ENCODE measurements at regions not wholly inside any gene's neighbourhood (a gene's known extent, or its start where the extent isn't known, plus 50 kb on each side); places are given as distances from the start of the nearest gene placed in this dataset.
"Not testable (repeated sequence)": the region's sequence is repeated elsewhere in the genome, so short reads cannot be mapped to it uniquely, and the experiment has no call there.

DNA sequence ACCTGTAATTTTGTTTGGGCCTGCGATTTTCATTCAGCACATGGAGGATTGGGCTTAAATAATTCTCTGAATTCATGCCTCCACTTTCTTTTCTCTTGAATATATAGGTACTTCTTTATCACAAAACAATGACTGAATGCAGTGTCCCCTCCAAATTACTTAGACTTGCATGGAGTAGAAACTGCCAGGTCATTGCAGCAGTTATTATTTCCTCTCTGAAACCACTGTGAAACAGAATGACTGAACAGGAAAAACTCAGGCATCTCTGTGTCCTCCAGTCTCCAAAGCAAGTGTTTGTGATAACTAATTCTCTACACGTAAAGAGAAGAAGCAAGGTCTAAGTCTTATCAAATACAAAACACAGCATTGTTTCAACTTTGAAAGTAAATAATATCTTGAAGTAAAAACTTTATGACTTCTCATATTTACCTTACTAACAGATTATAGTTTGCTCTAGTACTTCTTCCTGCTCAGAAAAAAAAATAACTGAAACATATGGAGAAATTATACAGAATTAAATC is 144.5 kb upstream of the DIAPH2 start:
- H3K27me3 ChIP-seq (replicated peaks), result no peaks in the 10 kb centered on the region
- no peak overlapping the region for H3K4me3 ChIP-seq (ENCODE audit: low read depth, low read length)
- in situ Hi-C loops (cut with HindIII; ENCODE audit: low pct_ligation_motif_present, low sequenced_read_pairs), result no loop called here
- TF ChIP-seq, protein P1, sequence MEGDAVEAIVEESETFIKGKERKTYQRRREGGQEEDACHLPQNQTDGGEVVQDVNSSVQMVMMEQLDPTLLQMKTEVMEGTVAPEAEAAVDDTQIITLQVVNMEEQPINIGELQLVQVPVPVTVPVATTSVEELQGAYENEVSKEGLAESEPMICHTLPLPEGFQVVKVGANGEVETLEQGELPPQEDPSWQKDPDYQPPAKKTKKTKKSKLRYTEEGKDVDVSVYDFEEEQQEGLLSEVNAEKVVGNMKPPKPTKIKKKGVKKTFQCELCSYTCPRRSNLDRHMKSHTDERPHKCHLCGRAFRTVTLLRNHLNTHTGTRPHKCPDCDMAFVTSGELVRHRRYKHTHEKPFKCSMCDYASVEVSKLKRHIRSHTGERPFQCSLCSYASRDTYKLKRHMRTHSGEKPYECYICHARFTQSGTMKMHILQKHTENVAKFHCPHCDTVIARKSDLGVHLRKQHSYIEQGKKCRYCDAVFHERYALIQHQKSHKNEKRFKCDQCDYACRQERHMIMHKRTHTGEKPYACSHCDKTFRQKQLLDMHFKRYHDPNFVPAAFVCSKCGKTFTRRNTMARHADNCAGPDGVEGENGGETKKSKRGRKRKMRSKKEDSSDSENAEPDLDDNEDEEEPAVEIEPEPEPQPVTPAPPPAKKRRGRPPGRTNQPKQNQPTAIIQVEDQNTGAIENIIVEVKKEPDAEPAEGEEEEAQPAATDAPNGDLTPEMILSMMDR (IDR thresholded peaks at IDR 0.05; ENCODE audit: low read depth, low read length, missing control alignments), result no peak
- no peak for DNase-seq
- no peak overlapping the region for H3K27ac ChIP-seq
- H3K36me3 ChIP-seq (replicated peaks), result no peaks in the 10 kb centered on the region

DNA sequence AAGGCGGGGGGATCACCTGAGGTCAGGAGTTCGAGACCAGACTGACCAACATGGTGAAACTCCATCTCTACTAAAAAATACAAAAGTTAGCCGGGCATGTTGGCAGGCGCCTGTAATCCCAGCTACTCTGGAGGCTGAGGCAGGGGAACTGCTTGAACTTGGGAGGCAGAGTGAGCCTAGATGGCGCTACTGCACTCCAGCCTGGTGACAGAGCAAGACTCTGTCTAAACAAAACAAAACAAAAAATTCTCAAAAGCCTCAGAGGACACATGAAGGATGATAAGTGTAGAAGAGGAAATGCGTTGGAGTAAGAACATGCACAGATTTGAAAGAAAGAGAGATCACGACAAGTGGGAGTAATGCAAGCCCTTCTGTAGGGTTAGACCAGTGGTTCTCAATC is 138.4 kb upstream of the DIAPH2 start:
- DNase-seq; in situ Hi-C loops (cut with HindIII; ENCODE audit: low pct_ligation_motif_present, low sequenced_read_pairs): not testable (repeated sequence)
- TF ChIP-seq, protein P1 (IDR thresholded peaks at IDR 0.05; ENCODE audit: low read depth, low read length, missing control alignments), result peak; percentile 19

DNA sequence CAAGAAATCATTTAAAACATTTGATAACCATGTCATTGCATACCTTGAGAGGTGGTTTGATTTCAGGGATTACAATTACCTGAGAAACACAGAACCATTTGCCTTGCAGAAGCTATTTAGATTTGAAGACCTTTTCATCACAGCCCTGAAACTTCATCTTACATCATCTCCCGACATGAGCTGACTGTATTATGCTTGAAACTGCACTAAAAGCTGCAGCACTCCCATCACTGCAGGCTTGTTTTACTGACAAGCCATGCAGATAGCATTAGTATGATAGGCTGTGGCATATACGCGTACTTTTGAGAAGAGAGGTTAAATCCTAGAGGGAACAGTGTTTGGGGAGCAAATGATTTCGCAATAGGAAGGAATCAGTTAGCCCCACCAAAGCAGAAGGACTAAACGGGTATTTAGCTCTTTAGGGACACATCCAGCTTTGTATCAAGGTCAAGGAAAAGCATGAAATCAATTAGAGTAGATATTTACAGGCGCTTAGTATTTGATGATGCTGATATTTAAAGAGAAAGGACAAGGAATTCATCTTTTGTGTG is 133.2 kb upstream of the DIAPH2 start:
- no peak overlapping the region for H3K4me3 ChIP-seq (ENCODE audit: low read depth, low read length)
- no peak overlapping the region for H3K27ac ChIP-seq
- DNase-seq, result no peak
- H3K36me3 ChIP-seq (replicated peaks), result no peaks in the 10 kb centered on the region
- TF ChIP-seq, protein P1 (IDR thresholded peaks at IDR 0.05; ENCODE audit: low read depth, low read length, missing control alignments), result no peak
- H3K27me3 ChIP-seq (replicated peaks), result no peaks in the 10 kb centered on the region
- in situ Hi-C loops (cut with HindIII; ENCODE audit: low pct_ligation_motif_present, low sequenced_read_pairs), result no loop called here

More for the DNA sequence above, 138.4 kb upstream of the DIAPH2 start:
- H3K36me3 ChIP-seq (replicated peaks); H3K27ac ChIP-seq; H3K27me3 ChIP-seq (replicated peaks); H3K4me3 ChIP-seq (ENCODE audit: low read depth, low read length): not testable (repeated sequence)

DNA sequence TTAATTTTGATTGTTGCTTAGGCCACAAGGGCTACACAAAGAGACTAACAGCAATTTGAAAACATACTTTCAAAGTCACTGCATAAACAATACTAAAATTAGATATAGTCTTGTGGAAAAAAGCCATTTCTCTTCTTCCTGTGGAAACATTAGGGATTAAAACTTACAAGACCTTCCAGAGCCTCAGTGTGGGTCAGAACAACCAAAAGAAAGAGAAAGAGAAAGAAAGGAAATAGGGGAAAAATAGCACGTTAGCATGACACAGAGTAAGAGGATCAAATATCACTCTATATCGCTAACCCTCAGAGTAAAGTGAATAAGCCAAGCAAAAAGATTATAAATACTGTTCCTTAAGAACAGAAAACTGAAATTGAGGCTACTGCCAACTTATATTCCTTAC is 127.8 kb upstream of the DIAPH2 start:
- in situ Hi-C loops (cut with HindIII; ENCODE audit: low pct_ligation_motif_present, low sequenced_read_pairs), result no loop called here
- H3K36me3 ChIP-seq (replicated peaks), result no peaks in the 10 kb centered on the region
- H3K27me3 ChIP-seq (replicated peaks), result no peaks in the 10 kb centered on the region
- DNase-seq, result no peak
- H3K4me3 ChIP-seq (ENCODE audit: low read depth, low read length), result no peak overlapping the region
- TF ChIP-seq, protein P1 (IDR thresholded peaks at IDR 0.05; ENCODE audit: low read depth, low read length, missing control alignments), result no peak
- no peak overlapping the region for H3K27ac ChIP-seq

DNA sequence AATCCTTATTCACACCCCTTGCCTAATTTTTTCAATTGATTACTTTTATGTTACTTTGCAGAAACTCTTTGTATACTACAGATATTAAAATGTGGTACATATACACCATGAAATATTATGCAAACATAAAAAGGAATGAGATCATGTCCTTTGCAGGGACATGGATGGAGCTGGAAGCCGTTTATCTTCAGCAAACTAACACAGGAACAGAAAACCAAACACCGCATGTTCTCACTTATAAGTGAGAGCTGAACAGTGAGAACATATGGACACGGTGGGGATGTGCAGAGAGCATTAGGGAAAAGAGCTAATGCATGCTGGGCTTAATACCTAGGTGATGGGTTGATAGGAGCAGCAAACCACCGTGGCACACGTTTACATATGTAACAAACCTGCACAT is 123.5 kb upstream of the DIAPH2 start:
- in situ Hi-C loops (cut with HindIII; ENCODE audit: low pct_ligation_motif_present, low sequenced_read_pairs), result not testable (repeated sequence)

DNA sequence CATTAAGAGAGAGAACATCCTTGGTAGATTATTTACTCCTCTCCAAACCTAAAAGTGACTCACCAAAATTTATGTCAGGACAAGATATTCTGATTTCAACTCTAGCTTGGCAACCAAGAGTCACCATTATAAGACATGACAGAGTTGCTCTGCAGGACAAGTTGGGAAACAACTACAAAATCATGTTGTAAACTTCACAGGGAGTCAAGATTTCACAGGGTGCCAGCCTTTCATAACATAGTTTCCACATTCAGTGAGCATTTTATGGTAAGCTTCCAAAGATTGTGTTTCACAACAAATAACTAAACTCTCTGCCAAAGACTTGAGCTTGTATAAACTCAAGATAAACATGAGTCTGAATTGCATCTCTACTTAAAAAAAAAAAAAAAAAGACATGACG is 121.0 kb upstream of the DIAPH2 start:
- DNase-seq, result no peak
- Histone ChIP-seq H3K4me3 (ENCODE audit: low read depth, low read length) (no peak overlapping the region), H3K36me3 (replicated peaks) (no peaks in the 10 kb centered on the region), H3K27ac (no peak overlapping the region), H3K27me3 (replicated peaks) (no peaks in the 10 kb centered on the region)
- in situ Hi-C loops (cut with HindIII; ENCODE audit: low pct_ligation_motif_present, low sequenced_read_pairs), result no loop called here
- TF ChIP-seq, protein P1 (IDR thresholded peaks at IDR 0.05; ENCODE audit: low read depth, low read length, missing control alignments), result no peak

More for the DNA sequence above, 123.5 kb upstream of the DIAPH2 start:
- DNase-seq; H3K4me3 ChIP-seq (ENCODE audit: low read depth, low read length); H3K27ac ChIP-seq; H3K27me3 ChIP-seq (replicated peaks); H3K36me3 ChIP-seq (replicated peaks): not testable (repeated sequence)
